GM23338 (cell line): ENCODE measurements at regions not wholly inside any gene's neighbourhood (a gene's known extent, or its start where the extent isn't known, plus 50 kb on each side); places are given as distances from the start of the nearest gene placed in this dataset.

Source experiments
- CTCF ChIP-seq, 2 experiments: fragments of 200-600 bp in 1 of 2; sonication (generic) in 1 of 2; conservative IDR thresholded peaks; 2 replicates each; pipeline versions ENCODE4 v1.5.1 to v1.6.1; 2016 to 2017; ENCODE audit warnings: antibody characterized with exemption in 2 of 2, low read depth in 2 of 2, mild to moderate bottlenecking in 2 of 2, moderate library complexity in 1 of 2
- EZH2 ChIP-seq: fragments of 200-600 bp; sonication (generic); IDR thresholded peaks from one replicate; pipeline ENCODE4 v1.8.0; 2017; ENCODE audit warnings: antibody characterized with exemption, mild to moderate bottlenecking, low read depth; ENCODE audit not compliant: unreplicated experiment
- EZH2phosphoT487 ChIP-seq: fragments of 200-600 bp; sonication (generic); IDR thresholded peaks from one replicate; pipeline ENCODE4 v1.8.1; 2018; ENCODE audit warnings: antibody characterized with exemption; ENCODE audit not compliant: unreplicated experiment

GRCh38 chr3:163821841-163822240, 1256.5 kb downstream of the SI start:
- no peak for TF ChIP-seq EZH2
- no peak for TF ChIP-seq CTCF (conservative IDR thresholded peaks at IDR 0.05; ENCODE audit: low read depth in 2 of 2)
- no peak for TF ChIP-seq EZH2phosphoT487
